ENCODE measurements at regions not wholly inside any gene's neighbourhood (a gene's known extent, or its start where the extent isn't known, plus 50 kb on each side); places are given as distances from the start of the nearest gene placed in this dataset.

GRCh38 chr2:19158896-19159295 lies 199.5 kb downstream of the OSR1 start:
- no peaks in the 10 kb centered on the region for H3K79me2 ChIP-seq (ENCODE audit: low read length)
- no peak overlapping the region for H3K4me2 ChIP-seq (ENCODE audit: low read length)
- no peak overlapping the region for H3K4me3 ChIP-seq (ENCODE audit: low read length)
- POLR2A ChIA-PET (ENCODE audit: unreplicated experiment): no interaction called here
- no peak overlapping the region for H3K27ac ChIP-seq (ENCODE audit: low read length)
- H3K27me3 ChIP-seq (ENCODE audit: low read length): no peaks in the 10 kb centered on the region
- CTCF ChIA-PET: no interaction called here
- TF ChIP-seq EZH2 (IDR thresholded peaks at IDR 0.05; ENCODE audit: low read length, unreplicated experiment) (no peak), CTCF (conservative IDR thresholded peaks at IDR 0.05; ENCODE audit: low read depth, low read length) (no peak), EZH2phosphoT487 (IDR thresholded peaks at IDR 0.05; ENCODE audit: borderline replicate concordance, low read length) (no peak)
- DNase-seq (no peak), ATAC-seq (no peak)
- H4K20me1 ChIP-seq (ENCODE audit: low read length): no peaks in the 10 kb centered on the region
- no peaks in the 10 kb centered on the region for H3K9me3 ChIP-seq (ENCODE audit: low read length)
- BruUV-seq (replicated peaks): no TSS peak
- H3F3A ChIP-seq (ENCODE audit: low read length, unreplicated experiment): no peaks in the 10 kb centered on the region
- H3K36me3 ChIP-seq (ENCODE audit: low read depth, low read length): no peaks in the 10 kb centered on the region
- H3K9me2 ChIP-seq (replicated peaks; ENCODE audit: low read length): no peaks in the 10 kb centered on the region
- no peaks in the 10 kb centered on the region for H3K4me1 ChIP-seq (ENCODE audit: insufficient read depth, low read length)
- H2AFZ ChIP-seq (ENCODE audit: low read length): no peak overlapping the region
- intact Hi-C loops (cut with micrococcal nuclease): no loop called here
- H3K9ac ChIP-seq (ENCODE audit: low read length): no peak overlapping the region

- CTCF ChIA-PET: interaction anchor here (0.6 kb wide), 1 partner anchor 324 kb away, joined by 11 read pairs; no protein-coding TSS in a partner anchor
- no peaks in the 10 kb centered on the region for H4K20me1 ChIP-seq (ENCODE audit: low read length)
- no peak overlapping the region for H3K9ac ChIP-seq (ENCODE audit: low read length)
- H3K4me1 ChIP-seq (ENCODE audit: insufficient read depth, low read length): no peaks in the 10 kb centered on the region
- intact Hi-C loops (cut with micrococcal nuclease): no loop called here
- no peaks in the 10 kb centered on the region for H3K9me2 ChIP-seq (replicated peaks; ENCODE audit: low read length)
- H3K27ac ChIP-seq (ENCODE audit: low read length): no peak overlapping the region
- no peaks in the 10 kb centered on the region for H3K27me3 ChIP-seq (ENCODE audit: low read length)
- no peak overlapping the region for H2AFZ ChIP-seq (ENCODE audit: low read length)
- H3K36me3 ChIP-seq (ENCODE audit: low read depth, low read length): no peaks in the 10 kb centered on the region
- no peaks in the 10 kb centered on the region for H3F3A ChIP-seq (ENCODE audit: low read length, unreplicated experiment)
- H3K79me2 ChIP-seq (ENCODE audit: low read length): no peaks in the 10 kb centered on the region
- BruUV-seq (replicated peaks): no TSS peak
- no peak overlapping the region for H3K4me2 ChIP-seq (ENCODE audit: low read length)
- no peak for DNase-seq
- no peak for TF ChIP-seq EZH2 (IDR thresholded peaks at IDR 0.05; ENCODE audit: low read length, unreplicated experiment)
- TF ChIP-seq CTCF (conservative IDR thresholded peaks at IDR 0.05; ENCODE audit: low read depth, low read length): no peak
- no peak for TF ChIP-seq EZH2phosphoT487 (IDR thresholded peaks at IDR 0.05; ENCODE audit: borderline replicate concordance, low read length)
- H3K4me3 ChIP-seq (ENCODE audit: low read length): no peak overlapping the region
- ATAC-seq: 0 out of 2 replicates have a peak, but pooled peaks have one; percentile 38
- H3K9me3 ChIP-seq (ENCODE audit: low read length): no peaks in the 10 kb centered on the region
- POLR2A ChIA-PET (ENCODE audit: unreplicated experiment): no interaction called here
Observed at GRCh38 chr2:19158211-19158610, 200.2 kb downstream of the OSR1 start.

DNA sequence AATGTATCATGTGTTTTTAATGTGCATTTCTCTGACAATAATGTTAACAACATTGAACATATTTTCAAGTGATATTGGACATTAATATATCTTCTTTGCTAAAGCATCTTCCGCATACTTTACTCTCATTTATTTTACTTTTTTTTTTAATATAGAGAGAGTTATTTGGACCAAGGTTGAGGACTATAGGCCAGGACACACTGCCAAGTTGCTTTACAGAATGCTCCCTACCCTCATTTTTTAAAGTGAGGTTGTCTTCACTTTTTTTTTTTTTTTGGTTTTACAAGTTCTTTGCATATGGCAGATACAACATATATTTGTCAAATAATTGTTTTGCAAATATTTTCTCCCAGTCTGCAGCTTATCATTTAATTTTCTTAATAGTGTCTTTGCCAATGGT lies 201.8 kb downstream of the OSR1 start:
- POLR2A ChIA-PET (ENCODE audit: unreplicated experiment): no interaction called here
- CTCF ChIA-PET: no interaction called here
- no peaks in the 10 kb centered on the region for H4K20me1 ChIP-seq (ENCODE audit: low read length)

More for the DNA sequence above, 201.8 kb downstream of the OSR1 start:
- Histone ChIP-seq H3K9ac (ENCODE audit: low read length) (no peak overlapping the region), H3K79me2 (ENCODE audit: low read length) (no peaks in the 10 kb centered on the region), H3K4me2 (ENCODE audit: low read length) (no peak overlapping the region), H3F3A (ENCODE audit: low read length, unreplicated experiment) (no peaks in the 10 kb centered on the region), H3K9me2 (replicated peaks; ENCODE audit: low read length) (no peaks in the 10 kb centered on the region), H3K9me3 (ENCODE audit: low read length) (no peaks in the 10 kb centered on the region), H3K4me3 (ENCODE audit: low read length) (no peak overlapping the region), H3K4me1 (ENCODE audit: insufficient read depth, low read length) (no peaks in the 10 kb centered on the region), H3K27ac (ENCODE audit: low read length) (no peak overlapping the region), H2AFZ (ENCODE audit: low read length) (no peak overlapping the region), H3K27me3 (ENCODE audit: low read length) (no peaks in the 10 kb centered on the region), H3K36me3 (ENCODE audit: low read depth, low read length) (no peaks in the 10 kb centered on the region)
- BruUV-seq (replicated peaks): no TSS peak
- no peak for ATAC-seq
- TF ChIP-seq EZH2phosphoT487 (IDR thresholded peaks at IDR 0.05; ENCODE audit: borderline replicate concordance, low read length) (no peak), EZH2 (IDR thresholded peaks at IDR 0.05; ENCODE audit: low read length, unreplicated experiment) (no peak), CTCF (conservative IDR thresholded peaks at IDR 0.05; ENCODE audit: low read depth, low read length) (no peak)
- intact Hi-C loops (cut with micrococcal nuclease): no loop called here
- DNase-seq: no peak
